Mesendoderm (in vitro differentiated cells): ENCODE measurements at regions not wholly inside any gene's neighbourhood (a gene's known extent, or its start where the extent isn't known, plus 50 kb on each side); places are given as distances from the start of the nearest gene placed in this dataset.

Experiments
- DNase-seq: peaks from one replicate; pipeline ENCODE4 v3.0.0; 2013
- H2AK5ac ChIP-seq: 2 replicates; pipeline ENCODE4 v1.6.1; 2013; ENCODE audit warnings: low read length, inconsistent platforms
- H2BK120ac ChIP-seq: 2 replicates; pipeline ENCODE4 v1.6.1; 2013; ENCODE audit warnings: low read depth, mild to moderate bottlenecking, low read length, moderate library complexity, mixed read lengths
- H2BK15ac ChIP-seq: replicated peaks from 2 replicates; pipeline ENCODE4 v1.6.1; 2013; ENCODE audit warnings: low read depth, mild to moderate bottlenecking, moderate library complexity
- H2BK5ac ChIP-seq: 2 replicates; pipeline ENCODE4 v1.6.1; 2013; ENCODE audit warnings: low read length, inconsistent platforms
- H3K18ac ChIP-seq: 2 replicates; pipeline ENCODE4 v1.6.1; 2013; ENCODE audit warnings: mild to moderate bottlenecking, low read length, mixed read lengths
- H3K23ac ChIP-seq: one replicate; pipeline ENCODE4 v1.6.1; 2013; ENCODE audit warnings: low read length
- H3K27ac ChIP-seq: 2 replicates; pipeline ENCODE4 v1.5.1; 2013; ENCODE audit warnings: low read depth, mild to moderate bottlenecking, inconsistent platforms, low read length, moderate library complexity
- H3K27me3 ChIP-seq: 2 replicates; pipeline ENCODE4 v1.6.1; 2013; ENCODE audit warnings: low read length, control low read depth, mild to moderate bottlenecking, inconsistent platforms; ENCODE audit not compliant: insufficient read depth, poor library complexity
- H3K36me3 ChIP-seq: 2 replicates; pipeline ENCODE4 v1.6.1; 2013; ENCODE audit warnings: low read length, inconsistent platforms; ENCODE audit not compliant: control insufficient read depth, insufficient read depth
- H3K4ac ChIP-seq: one replicate; pipeline ENCODE4 v1.6.1; 2013; ENCODE audit warnings: low read depth, mild to moderate bottlenecking, low read length, moderate library complexity
- H3K4me1 ChIP-seq: 2 replicates; pipeline ENCODE4 v1.6.1; 2013; ENCODE audit warnings: low read depth, low read length, inconsistent platforms; ENCODE audit not compliant: control insufficient read depth
- H3K4me2 ChIP-seq: 2 replicates; pipeline ENCODE4 v1.6.1; 2013; ENCODE audit warnings: low read length
- H3K4me3 ChIP-seq: 2 replicates; pipeline ENCODE4 v1.5.1; 2013; ENCODE audit warnings: mild to moderate bottlenecking, low read length
- H3K56ac ChIP-seq: one replicate; pipeline ENCODE4 v1.6.1; 2013; ENCODE audit warnings: low read length
- H3K79me1 ChIP-seq: 2 replicates; pipeline ENCODE4 v1.6.1; 2013; ENCODE audit warnings: low read length, inconsistent platforms
- H3K79me2 ChIP-seq: 2 replicates; pipeline ENCODE4 v1.6.1; 2013; ENCODE audit warnings: mild to moderate bottlenecking, low read length; ENCODE audit not compliant: control insufficient read depth, insufficient read depth
- H3K9ac ChIP-seq: 2 replicates; pipeline ENCODE4 v1.6.1; 2013; ENCODE audit warnings: low read length, inconsistent platforms
- H4K5ac ChIP-seq: one replicate; pipeline ENCODE4 v1.6.1; 2013; ENCODE audit warnings: low read length
- H4K8ac ChIP-seq: one replicate; pipeline ENCODE4 v1.6.1; 2013; ENCODE audit warnings: low read depth, mild to moderate bottlenecking, control low read depth, low read length, moderate library complexity
- WGBS: extraction: QIAGEN DNeasy Blood & Tissue Kit; methylation state at CpG from one replicate; pipeline ENCODE4 v1.1.7; 2013; ENCODE audit warnings: low lambda C conversion rate, missing lambda C conversion rate; ENCODE audit not compliant: insufficient coverage; ENCODE audit errors: extremely low coverage; 5-methylcytosine and 5-hydroxymethylcytosine counted together

DNA sequence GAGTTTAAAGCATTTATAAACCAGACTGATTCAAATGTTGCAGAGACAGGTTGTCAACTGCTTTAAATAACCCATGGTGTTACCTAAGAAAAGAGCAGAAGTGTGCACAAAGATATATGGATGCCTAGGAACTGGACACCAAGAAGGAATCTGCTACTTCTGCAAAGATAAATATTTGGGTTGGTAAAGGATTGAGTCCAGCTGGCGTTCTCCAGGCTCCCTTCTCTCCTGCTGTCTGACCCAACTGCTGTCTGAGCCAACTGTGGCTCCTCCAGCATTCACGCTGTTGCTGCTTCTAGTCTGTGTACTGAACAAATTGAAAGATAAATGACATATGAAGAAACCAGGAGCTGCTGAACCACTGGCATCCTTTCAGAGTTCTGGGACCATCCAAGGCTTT, 1167.8 kb upstream of the PRKX start:
- no peak overlapping the region for H3K4me3 ChIP-seq
- H3K36me3 ChIP-seq: no peaks in the 10 kb centered on the region
- no peak overlapping the region for H4K5ac ChIP-seq
- H3K18ac ChIP-seq: no peak overlapping the region
- no peak overlapping the region for H2AK5ac ChIP-seq
- no peak overlapping the region for H2BK120ac ChIP-seq
- no peaks in the 10 kb centered on the region for H3K27me3 ChIP-seq
- H3K56ac ChIP-seq: no peak overlapping the region
- H3K4me2 ChIP-seq: no peak overlapping the region
- no peak overlapping the region for H3K4ac ChIP-seq
- H2BK5ac ChIP-seq: no peak overlapping the region
- no CpG with 5 or more reads among the region's 2 CpGs for WGBS
- H3K79me1 ChIP-seq: no peaks in the 10 kb centered on the region
- H4K8ac ChIP-seq: no peak overlapping the region
- H3K23ac ChIP-seq: no peak overlapping the region
- no peaks in the 10 kb centered on the region for H3K4me1 ChIP-seq
- no peak for DNase-seq
- H2BK15ac ChIP-seq: no peak overlapping the region
- H3K27ac ChIP-seq: no peak overlapping the region
- H3K79me2 ChIP-seq: no peaks in the 10 kb centered on the region
- no peak overlapping the region for H3K9ac ChIP-seq

DNA sequence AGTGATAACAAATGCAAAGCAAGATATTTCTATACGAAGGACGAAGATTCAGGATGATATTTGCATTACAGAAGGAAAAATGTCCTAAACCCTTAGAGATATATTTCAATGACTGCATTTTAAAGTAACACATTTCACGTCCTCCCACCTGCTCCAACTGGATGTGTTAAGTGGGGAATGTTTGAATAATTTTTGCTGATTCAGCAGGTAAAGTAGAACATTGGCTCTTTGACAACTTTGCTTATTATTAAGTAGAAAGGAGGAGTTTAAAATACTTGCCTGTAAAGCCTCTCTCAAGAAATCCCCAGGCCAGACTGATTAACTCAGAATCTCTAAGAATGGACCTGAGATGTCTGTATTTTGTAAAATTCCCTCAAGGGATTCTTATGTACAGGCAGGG, 1165.2 kb upstream of the PRKX start:
- no peaks in the 10 kb centered on the region for H3K27me3 ChIP-seq
- H3K18ac ChIP-seq: no peak overlapping the region
- no peaks in the 10 kb centered on the region for H3K4me1 ChIP-seq
- no peak overlapping the region for H2BK120ac ChIP-seq
- H3K4me3 ChIP-seq: no peak overlapping the region
- no peak overlapping the region for H2BK15ac ChIP-seq
- H3K23ac ChIP-seq: no peak overlapping the region
- no peak overlapping the region for H4K5ac ChIP-seq
- no peak overlapping the region for H2AK5ac ChIP-seq
- no peak overlapping the region for H3K9ac ChIP-seq
- no peaks in the 10 kb centered on the region for H3K36me3 ChIP-seq
- H4K8ac ChIP-seq: no peak overlapping the region
- no CpG with 5 or more reads among the region's 3 CpGs for WGBS
- H2BK5ac ChIP-seq: no peak overlapping the region
- H3K4ac ChIP-seq: no peak overlapping the region
- H3K56ac ChIP-seq: no peak overlapping the region
- no peaks in the 10 kb centered on the region for H3K79me2 ChIP-seq
- no peak overlapping the region for H3K27ac ChIP-seq
- DNase-seq: no peak
- H3K4me2 ChIP-seq: no peak overlapping the region
- H3K79me1 ChIP-seq: no peaks in the 10 kb centered on the region

DNA sequence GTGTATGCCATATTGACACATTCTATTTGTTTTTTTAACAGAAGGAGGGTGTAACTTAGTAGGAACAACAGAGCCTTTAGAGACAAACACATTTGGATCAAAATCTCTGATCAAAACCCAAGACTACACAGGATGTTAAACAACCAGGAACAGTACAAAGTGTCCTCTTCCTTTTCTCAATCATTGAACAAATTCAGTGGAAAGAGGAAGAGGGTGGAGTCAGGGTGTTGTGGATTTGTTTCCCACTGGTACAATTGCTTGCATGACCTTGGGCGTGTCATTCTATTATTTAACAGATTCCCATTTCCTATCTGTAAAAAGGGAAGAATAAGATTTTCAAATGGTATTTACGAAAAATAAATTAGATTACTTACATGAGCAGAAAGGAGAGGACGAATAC, 1162.8 kb upstream of the PRKX start:
- Histone ChIP-seq H2AK5ac (no peak overlapping the region), H3K4ac (no peak overlapping the region), H3K18ac (no peak overlapping the region), H2BK120ac (no peak overlapping the region), H3K27ac (no peak overlapping the region), H3K56ac (no peak overlapping the region), H2BK15ac (no peak overlapping the region), H3K36me3 (no peaks in the 10 kb centered on the region), H3K4me3 (no peak overlapping the region), H3K9ac (no peak overlapping the region), H3K27me3 (no peaks in the 10 kb centered on the region), H3K79me1 (no peaks in the 10 kb centered on the region), H2BK5ac (no peak overlapping the region), H3K4me2 (no peak overlapping the region), H4K8ac (no peak overlapping the region), H3K4me1 (no peaks in the 10 kb centered on the region), H3K79me2 (no peaks in the 10 kb centered on the region), H4K5ac (no peak overlapping the region), H3K23ac (no peak overlapping the region)
- DNase-seq: no peak
- WGBS: no CpG with 5 or more reads among the region's 3 CpGs

DNA sequence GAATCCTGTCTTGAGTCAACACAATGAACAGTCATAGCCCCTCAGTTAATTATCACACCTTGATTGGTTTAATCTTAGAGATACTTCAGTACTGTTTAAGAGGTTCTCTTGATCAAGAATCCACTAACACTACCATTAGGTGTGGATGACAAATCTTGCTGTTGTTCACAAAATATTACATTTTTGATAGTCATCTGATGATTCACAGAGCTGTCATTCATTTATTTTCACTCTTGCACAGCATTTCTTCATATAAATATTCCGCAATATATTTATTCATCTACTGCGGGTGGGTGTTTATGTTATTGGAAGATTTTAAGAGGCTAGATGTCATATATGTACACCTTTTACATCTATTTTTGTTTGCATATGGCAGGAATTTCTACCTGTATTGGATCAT, 1138.1 kb upstream of the PRKX start:
- H3K4me2 ChIP-seq: no peak overlapping the region
- H2AK5ac ChIP-seq: no peak overlapping the region
- H2BK120ac ChIP-seq: no peak overlapping the region
- no peak overlapping the region for H3K18ac ChIP-seq
- H3K4me3 ChIP-seq: no peak overlapping the region
- no peak for DNase-seq
- H2BK15ac ChIP-seq: no peak overlapping the region
- no peak overlapping the region for H3K23ac ChIP-seq
- H3K4ac ChIP-seq: no peak overlapping the region
- H3K4me1 ChIP-seq: no peaks in the 10 kb centered on the region
- H3K9ac ChIP-seq: no peak overlapping the region
- no peaks in the 10 kb centered on the region for H3K36me3 ChIP-seq
- WGBS: no CpG with 5 or more reads among the region's 2 CpGs
- H3K79me1 ChIP-seq: no peaks in the 10 kb centered on the region
- H3K79me2 ChIP-seq: no peaks in the 10 kb centered on the region
- no peak overlapping the region for H4K5ac ChIP-seq
- no peak overlapping the region for H3K27ac ChIP-seq
- no peaks in the 10 kb centered on the region for H3K27me3 ChIP-seq
- no peak overlapping the region for H2BK5ac ChIP-seq
- no peak overlapping the region for H4K8ac ChIP-seq
- H3K56ac ChIP-seq: no peak overlapping the region

DNA sequence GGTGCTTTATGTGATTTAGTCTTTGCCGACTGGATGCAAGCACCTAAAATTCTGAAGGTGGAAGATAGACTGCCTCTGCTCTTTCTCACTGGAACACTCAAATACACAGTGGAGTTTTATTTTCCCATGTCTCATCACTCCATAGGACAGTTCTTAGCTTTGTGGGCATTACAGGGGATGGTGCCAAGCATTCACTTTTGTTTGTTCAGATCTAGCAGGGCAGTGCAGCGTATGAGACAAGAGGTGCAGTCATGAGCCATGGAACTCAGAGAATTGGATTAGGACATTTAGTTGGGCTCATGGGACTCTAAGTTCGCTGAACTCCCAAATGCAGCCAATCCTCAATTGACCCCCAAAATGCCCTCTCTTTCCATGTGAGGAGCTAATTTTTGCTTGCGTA, 1136.9 kb upstream of the PRKX start:
- Histone ChIP-seq H4K8ac (no peak overlapping the region), H3K79me1 (no peaks in the 10 kb centered on the region), H3K4me1 (no peaks in the 10 kb centered on the region), H3K36me3 (no peaks in the 10 kb centered on the region), H2BK15ac (no peak overlapping the region), H3K18ac (no peak overlapping the region), H3K23ac (no peak overlapping the region), H3K9ac (no peak overlapping the region), H3K27ac (no peak overlapping the region), H3K27me3 (no peaks in the 10 kb centered on the region), H3K4me2 (no peak overlapping the region), H4K5ac (no peak overlapping the region), H2BK120ac (no peak overlapping the region), H3K4ac (no peak overlapping the region), H2BK5ac (no peak overlapping the region), H3K4me3 (no peak overlapping the region), H3K56ac (no peak overlapping the region), H2AK5ac (no peak overlapping the region), H3K79me2 (no peaks in the 10 kb centered on the region)
- no peak for DNase-seq
- no CpG with 5 or more reads among the region's 4 CpGs for WGBS

DNA sequence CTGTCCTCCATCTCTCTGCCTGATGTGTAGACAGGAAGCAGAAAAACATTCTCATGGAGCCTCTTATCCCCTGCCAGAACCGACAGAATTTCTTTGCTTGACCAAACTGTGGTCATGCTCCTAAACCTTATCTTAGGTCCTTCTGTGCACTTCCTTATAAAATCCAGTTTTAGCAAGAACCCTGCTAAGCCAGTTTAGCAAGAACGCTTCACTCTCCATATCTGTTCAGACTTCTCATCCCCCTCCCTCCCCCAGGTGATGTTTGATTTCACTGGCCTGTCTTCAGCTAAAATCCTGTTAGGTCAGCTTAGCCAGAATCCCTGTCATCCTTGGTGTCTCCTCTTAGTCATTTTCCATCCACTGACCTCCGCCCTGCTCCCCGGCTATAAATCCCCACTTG, 1130.9 kb upstream of the PRKX start:
- Histone ChIP-seq H2AK5ac (no peak overlapping the region), H3K79me1 (no peaks in the 10 kb centered on the region), H3K36me3 (no peaks in the 10 kb centered on the region), H3K4me1 (no peaks in the 10 kb centered on the region), H3K18ac (no peak overlapping the region), H3K4me3 (no peak overlapping the region), H3K23ac (no peak overlapping the region), H4K8ac (no peak overlapping the region), H3K27me3 (no peaks in the 10 kb centered on the region), H3K9ac (no peak overlapping the region), H3K4me2 (no peak overlapping the region), H2BK5ac (no peak overlapping the region), H4K5ac (no peak overlapping the region), H2BK15ac (no peak overlapping the region), H3K4ac (no peak overlapping the region), H2BK120ac (no peak overlapping the region), H3K27ac (no peak overlapping the region), H3K79me2 (no peaks in the 10 kb centered on the region), H3K56ac (no peak overlapping the region)
- no peak for DNase-seq
- WGBS: no CpG with 5 or more reads among the region's 4 CpGs
